Neural cell (in vitro differentiated cells): ENCODE measurements at regions not wholly inside any gene's neighbourhood (a gene's known extent, or its start where the extent isn't known, plus 50 kb on each side); places are given as distances from the start of the nearest gene placed in this dataset.

Experiments
- H2AFZ ChIP-seq: fragments of 200-600, 300-800 bp; sonication (generic), shearing (Covaris generic); 2 replicates; pipeline ENCODE4 v1.6.0; 2014; ENCODE audit warnings: low read depth, mild to moderate bottlenecking, antibody characterized with exemption, low read length, moderate library complexity
- H3F3A ChIP-seq: fragments of 200-600 bp; shearing (Covaris generic); 2 replicates; pipeline ENCODE4 v1.6.1; 2016; ENCODE audit warnings: mild to moderate bottlenecking, moderate library complexity, mixed read lengths, antibody characterized with exemption, low read length; ENCODE audit not compliant: insufficient read depth, poor library complexity, severe bottlenecking
- H3K27ac ChIP-seq: fragments of 200-600, 300-800 bp; sonication (generic), shearing (Covaris generic); 2 replicates; pipeline ENCODE4 v1.5.1; 2014; ENCODE audit warnings: mild to moderate bottlenecking, low read length, moderate library complexity
- H3K27me3 ChIP-seq: fragments of 300-800, 200-600 bp; sonication (generic), shearing (Covaris generic); 2 replicates; pipeline ENCODE4 v1.6.0; 2014; ENCODE audit warnings: mild to moderate bottlenecking, low read depth, low read length, moderate library complexity; ENCODE audit not compliant: insufficient read depth
- H3K36me3 ChIP-seq: fragments of 300-800, 200-600 bp; sonication (generic), shearing (Covaris generic); 2 replicates; pipeline ENCODE4 v1.5.1; 2014; ENCODE audit warnings: mild to moderate bottlenecking, antibody characterized with exemption, low read length, moderate library complexity; ENCODE audit not compliant: insufficient read depth
- H3K4me2 ChIP-seq: fragments of 300-800, 200-600 bp; sonication (generic), shearing (Covaris generic); 2 replicates; pipeline ENCODE4 v1.6.0; 2014; ENCODE audit warnings: mild to moderate bottlenecking, low read length
- H3K4me3 ChIP-seq: fragments of 300-800, 200-600 bp; sonication (generic), shearing (Covaris generic); 2 replicates; pipeline ENCODE4 v1.5.1; 2014; ENCODE audit warnings: mild to moderate bottlenecking, low read length, moderate library complexity
- H3K79me2 ChIP-seq: fragments of 200-600 bp; shearing (Covaris generic); replicated peaks from 2 replicates; pipeline ENCODE4 v1.6.0; 2014; ENCODE audit warnings: mild to moderate bottlenecking, low read length, moderate library complexity; ENCODE audit not compliant: insufficient read depth
- H3K9ac ChIP-seq: fragments of 300-800, 200-600 bp; sonication (generic), shearing (Covaris generic); 2 replicates; pipeline ENCODE4 v1.6.1; 2016; ENCODE audit warnings: mild to moderate bottlenecking, low read length, mixed read lengths
- H3K9me2 ChIP-seq: fragments of 200-600 bp; shearing (Covaris generic); 2 replicates; pipeline ENCODE4 v1.6.1; 2016; ENCODE audit warnings: mild to moderate bottlenecking, low read length, mixed read lengths; ENCODE audit not compliant: insufficient read depth
- H3K9me3 ChIP-seq: fragments of 200-600, 300-800 bp; sonication (generic), shearing (Covaris generic); 2 replicates; pipeline ENCODE4 v1.6.1; 2016; ENCODE audit warnings: mild to moderate bottlenecking, mixed run types, low read length, moderate library complexity, mixed read lengths
- H4K20me1 ChIP-seq: fragments of 200-600 bp; shearing (Covaris generic); 2 replicates; pipeline ENCODE4 v1.6.1; 2016; ENCODE audit warnings: mild to moderate bottlenecking, mixed run types; ENCODE audit not compliant: insufficient read depth
- EP300 ChIP-seq: fragments of 450-650 bp; conservative IDR thresholded peaks from 2 replicates; pipeline ENCODE4 v1.6.1; 2014; ENCODE audit warnings: antibody characterized with exemption, mild to moderate bottlenecking, moderate library complexity; ENCODE audit not compliant: poor library complexity, severe bottlenecking
- EZH2 ChIP-seq: fragments of 200-600, 300-800 bp; shearing (Covaris generic), sonication (generic); IDR thresholded peaks from 2 replicates; pipeline ENCODE4 v1.6.1; 2014; ENCODE audit warnings: antibody characterized with exemption, low read length, borderline replicate concordance, mild to moderate bottlenecking; ENCODE audit not compliant: insufficient read depth, poor library complexity, severe bottlenecking
- MXI1 ChIP-seq: fragments of 450-650 bp; conservative IDR thresholded peaks from 2 replicates; pipeline ENCODE4 v1.6.1; 2014; ENCODE audit warnings: antibody characterized with exemption, mild to moderate bottlenecking; ENCODE audit not compliant: poor library complexity, severe bottlenecking
- POLR2AphosphoS5 ChIP-seq: IDR thresholded peaks from 2 replicates; pipeline ENCODE4 v1.6.1; 2012
- RAD21 ChIP-seq: fragments of 450-650 bp; conservative IDR thresholded peaks from 2 replicates; pipeline ENCODE4 v1.6.1; 2014; ENCODE audit warnings: antibody characterized with exemption, mild to moderate bottlenecking, moderate library complexity
- SMC3 ChIP-seq: fragments of 450-650 bp; conservative IDR thresholded peaks from 2 replicates; pipeline ENCODE4 v1.6.1; 2014; ENCODE audit warnings: antibody characterized with exemption, mild to moderate bottlenecking, moderate library complexity; ENCODE audit not compliant: poor library complexity
- TAF1 ChIP-seq: IDR thresholded peaks from 2 replicates; pipeline ENCODE4 v1.6.1; 2012; ENCODE audit warnings: low read depth
- TF ChIP-seq, protein P1 (sequence below): fragments of 450-650 bp; IDR thresholded peaks from 2 replicates; pipeline ENCODE4 v1.5.1; 2014; ENCODE audit warnings: antibody characterized with exemption, mild to moderate bottlenecking, moderate library complexity; ENCODE audit not compliant: poor library complexity, severe bottlenecking
- TF ChIP-seq, protein P2 (sequence below): IDR thresholded peaks from 2 replicates; pipeline ENCODE4 v1.6.1; 2012; ENCODE audit warnings: borderline replicate concordance

DNA sequence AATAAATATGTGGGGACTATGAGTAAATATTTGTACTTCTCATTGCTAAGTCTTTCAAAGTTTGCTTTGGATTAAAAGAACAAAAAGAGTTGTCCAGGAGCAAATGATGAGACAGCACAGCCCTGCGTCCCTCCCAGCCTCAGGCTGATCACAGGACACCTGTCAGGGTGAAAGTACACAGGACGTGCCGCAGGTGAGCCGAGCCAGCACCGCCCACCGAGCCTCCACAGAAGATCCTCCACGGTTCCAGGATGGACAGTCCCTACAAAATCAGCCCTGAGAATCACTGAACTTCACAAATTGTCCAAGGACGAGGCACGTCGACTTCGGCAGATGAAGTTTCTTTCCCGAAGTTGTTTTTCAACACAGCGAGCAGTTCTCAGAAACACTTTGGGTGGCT lies 661.5 kb downstream of the BRD1 start:
- Histone ChIP-seq H3K36me3 (no peaks in the 10 kb centered on the region), H3F3A (no peaks in the 10 kb centered on the region), H3K27ac (no peak overlapping the region), H3K9me2 (no peaks in the 10 kb centered on the region), H4K20me1 (no peaks in the 10 kb centered on the region), H3K9me3 (peaks cover 7% of the 10 kb centered on the region), H2AFZ (no peak overlapping the region), H3K4me2 (no peak overlapping the region), H3K79me2 (no peaks in the 10 kb centered on the region), H3K27me3 (no peaks in the 10 kb centered on the region), H3K9ac (no peak overlapping the region), H3K4me3 (no peak overlapping the region)
- TF ChIP-seq, protein P1, sequence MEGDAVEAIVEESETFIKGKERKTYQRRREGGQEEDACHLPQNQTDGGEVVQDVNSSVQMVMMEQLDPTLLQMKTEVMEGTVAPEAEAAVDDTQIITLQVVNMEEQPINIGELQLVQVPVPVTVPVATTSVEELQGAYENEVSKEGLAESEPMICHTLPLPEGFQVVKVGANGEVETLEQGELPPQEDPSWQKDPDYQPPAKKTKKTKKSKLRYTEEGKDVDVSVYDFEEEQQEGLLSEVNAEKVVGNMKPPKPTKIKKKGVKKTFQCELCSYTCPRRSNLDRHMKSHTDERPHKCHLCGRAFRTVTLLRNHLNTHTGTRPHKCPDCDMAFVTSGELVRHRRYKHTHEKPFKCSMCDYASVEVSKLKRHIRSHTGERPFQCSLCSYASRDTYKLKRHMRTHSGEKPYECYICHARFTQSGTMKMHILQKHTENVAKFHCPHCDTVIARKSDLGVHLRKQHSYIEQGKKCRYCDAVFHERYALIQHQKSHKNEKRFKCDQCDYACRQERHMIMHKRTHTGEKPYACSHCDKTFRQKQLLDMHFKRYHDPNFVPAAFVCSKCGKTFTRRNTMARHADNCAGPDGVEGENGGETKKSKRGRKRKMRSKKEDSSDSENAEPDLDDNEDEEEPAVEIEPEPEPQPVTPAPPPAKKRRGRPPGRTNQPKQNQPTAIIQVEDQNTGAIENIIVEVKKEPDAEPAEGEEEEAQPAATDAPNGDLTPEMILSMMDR = no peak
- no peak for TF ChIP-seq TAF1
- no peak for TF ChIP-seq EZH2
- TF ChIP-seq MXI1 = no peak
- TF ChIP-seq EP300 = no peak
- TF ChIP-seq SMC3 = no peak
- TF ChIP-seq, protein P2, sequence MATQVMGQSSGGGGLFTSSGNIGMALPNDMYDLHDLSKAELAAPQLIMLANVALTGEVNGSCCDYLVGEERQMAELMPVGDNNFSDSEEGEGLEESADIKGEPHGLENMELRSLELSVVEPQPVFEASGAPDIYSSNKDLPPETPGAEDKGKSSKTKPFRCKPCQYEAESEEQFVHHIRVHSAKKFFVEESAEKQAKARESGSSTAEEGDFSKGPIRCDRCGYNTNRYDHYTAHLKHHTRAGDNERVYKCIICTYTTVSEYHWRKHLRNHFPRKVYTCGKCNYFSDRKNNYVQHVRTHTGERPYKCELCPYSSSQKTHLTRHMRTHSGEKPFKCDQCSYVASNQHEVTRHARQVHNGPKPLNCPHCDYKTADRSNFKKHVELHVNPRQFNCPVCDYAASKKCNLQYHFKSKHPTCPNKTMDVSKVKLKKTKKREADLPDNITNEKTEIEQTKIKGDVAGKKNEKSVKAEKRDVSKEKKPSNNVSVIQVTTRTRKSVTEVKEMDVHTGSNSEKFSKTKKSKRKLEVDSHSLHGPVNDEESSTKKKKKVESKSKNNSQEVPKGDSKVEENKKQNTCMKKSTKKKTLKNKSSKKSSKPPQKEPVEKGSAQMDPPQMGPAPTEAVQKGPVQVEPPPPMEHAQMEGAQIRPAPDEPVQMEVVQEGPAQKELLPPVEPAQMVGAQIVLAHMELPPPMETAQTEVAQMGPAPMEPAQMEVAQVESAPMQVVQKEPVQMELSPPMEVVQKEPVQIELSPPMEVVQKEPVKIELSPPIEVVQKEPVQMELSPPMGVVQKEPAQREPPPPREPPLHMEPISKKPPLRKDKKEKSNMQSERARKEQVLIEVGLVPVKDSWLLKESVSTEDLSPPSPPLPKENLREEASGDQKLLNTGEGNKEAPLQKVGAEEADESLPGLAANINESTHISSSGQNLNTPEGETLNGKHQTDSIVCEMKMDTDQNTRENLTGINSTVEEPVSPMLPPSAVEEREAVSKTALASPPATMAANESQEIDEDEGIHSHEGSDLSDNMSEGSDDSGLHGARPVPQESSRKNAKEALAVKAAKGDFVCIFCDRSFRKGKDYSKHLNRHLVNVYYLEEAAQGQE = no peak
- TF ChIP-seq POLR2AphosphoS5 = no peak
- no peak for TF ChIP-seq RAD21

DNA sequence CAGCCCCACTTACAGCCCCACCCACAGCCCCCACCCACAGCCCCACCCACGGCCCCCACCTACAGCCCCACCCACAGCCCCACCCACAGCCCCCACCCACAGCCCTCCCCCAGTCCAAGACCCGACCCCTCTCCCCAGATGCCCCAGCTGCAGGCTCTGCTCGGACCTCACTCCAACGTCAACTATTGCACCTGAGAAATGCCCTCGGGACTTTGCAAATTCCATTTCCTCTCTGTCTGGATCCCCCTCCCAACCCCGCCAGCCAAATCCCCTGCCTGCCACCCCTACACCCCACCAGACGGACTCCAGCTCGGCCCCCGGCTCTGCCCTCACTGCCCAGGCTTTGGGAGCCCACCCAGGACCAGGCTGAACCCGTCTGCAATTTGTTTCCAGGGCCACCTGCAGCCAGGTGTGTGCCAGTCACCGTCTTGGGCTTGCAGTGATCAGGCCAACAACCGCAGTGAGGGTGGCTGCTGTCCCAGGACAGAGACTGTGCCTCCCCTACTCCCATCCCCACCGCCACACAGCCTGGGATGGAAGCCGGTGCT lies 662.8 kb downstream of the BRD1 start:
- Histone ChIP-seq H3K36me3 (no peaks in the 10 kb centered on the region), H2AFZ (no peak overlapping the region), H3K9ac (no peak overlapping the region), H3K9me3 (peaks cover 7% of the 10 kb centered on the region), H3K27ac (no peak overlapping the region), H3K4me3 (no peak overlapping the region), H3K4me2 (no peak overlapping the region), H3K79me2 (no peaks in the 10 kb centered on the region), H3F3A (no peaks in the 10 kb centered on the region), H4K20me1 (no peaks in the 10 kb centered on the region), H3K27me3 (no peaks in the 10 kb centered on the region), H3K9me2 (no peaks in the 10 kb centered on the region)
- TF ChIP-seq, protein P2 = no peak
- TF ChIP-seq RAD21 = no peak
- TF ChIP-seq, protein P1 = no peak
